ENCODE measurements at regions not wholly inside any gene's neighbourhood (a gene's known extent, or its start where the extent isn't known, plus 50 kb on each side); places are given as distances from the start of the nearest gene placed in this dataset.

- Histone ChIP-seq H3K9ac (ENCODE audit: insufficient read depth, low read depth, low read length) (no peak overlapping the region), H3K4me3 (replicated peaks in 1 of 3; ENCODE audit: insufficient read depth in 1 of 3, low read depth in 2 of 3, low read length in 3 of 3) (no peak overlapping the region), H3K4me1 (ENCODE audit: insufficient read depth, low read length) (no peaks in the 10 kb centered on the region), H4K20me1 (ENCODE audit: insufficient read depth, low read length) (no peaks in the 10 kb centered on the region), H3K36me3 (replicated peaks in 1 of 2; ENCODE audit: control insufficient read depth in 1 of 2, insufficient read depth in 2 of 2, low read length in 2 of 2) (no peaks in the 10 kb centered on the region), H3K27ac (ENCODE audit: extremely low read length, insufficient read depth, low read length) (no peak overlapping the region), H3K27me3 (ENCODE audit: control insufficient read depth in 1 of 2, insufficient read depth in 2 of 2, low read length in 2 of 2) (peaks cover 3 to 54% of the 10 kb centered on the region in 2 experiments; a peak in 4 of 5 replicates), H3K79me2 (ENCODE audit: insufficient read depth, low read length) (no peaks in the 10 kb centered on the region), H2AFZ (ENCODE audit: low read length) (no peak overlapping the region), H3K4me2 (ENCODE audit: low read depth, low read length) (no peak overlapping the region), H3K9me3 (ENCODE audit: low read length) (no peaks in the 10 kb centered on the region)
- no peak for TF ChIP-seq ZNF124 (CRISPR knock-in tag; IDR thresholded peaks at IDR 0.05)
- no peak for TF ChIP-seq MAZ (IDR thresholded peaks at IDR 0.05; ENCODE audit: borderline replicate concordance, low read depth, low read length)
- no peak for TF ChIP-seq MAZ (CRISPR knock-in tag; IDR thresholded peaks at IDR 0.05; ENCODE audit: low read depth)
- TF ChIP-seq SOX13 (IDR thresholded peaks at IDR 0.05), result no peak
- TF ChIP-seq SOX13 (CRISPR knock-in tag; conservative IDR thresholded peaks at IDR 0.05 in 1 of 2, IDR thresholded peaks at IDR 0.05 in 1 of 2), result no peak
- TF ChIP-seq ZNF629 (CRISPR knock-in tag; conservative IDR thresholded peaks at IDR 0.05), result no peak
- TF ChIP-seq RFXANK (CRISPR knock-in tag; IDR thresholded peaks at IDR 0.05), result no peak
- no peak for TF ChIP-seq ZNF382 (CRISPR knock-in tag; IDR thresholded peaks at IDR 0.05; ENCODE audit: borderline replicate concordance)
- no peak for TF ChIP-seq EP300 (IDR thresholded peaks at IDR 0.05; ENCODE audit: low read depth in 2 of 2, low read length in 2 of 2)
- no peak for TF ChIP-seq EP300 (CRISPR knock-in tag; IDR thresholded peaks at IDR 0.05; ENCODE audit: borderline replicate concordance)
- TF ChIP-seq PLRG1 (conservative IDR thresholded peaks at IDR 0.05), result no peak
- no peak for TF ChIP-seq ZNF276 (CRISPR knock-in tag; IDR thresholded peaks at IDR 0.05; ENCODE audit: low read depth)
- TF ChIP-seq PRDM4 (CRISPR knock-in tag; IDR thresholded peaks at IDR 0.05; ENCODE audit: borderline replicate concordance), result no peak
- TF ChIP-seq ZNF597 (CRISPR knock-in tag; IDR thresholded peaks at IDR 0.05), result no peak
- no peak for TF ChIP-seq ZNF703 (CRISPR knock-in tag; IDR thresholded peaks at IDR 0.05; ENCODE audit: borderline replicate concordance)
- no peak for TF ChIP-seq ZKSCAN1 (IDR thresholded peaks at IDR 0.05; ENCODE audit: low read length)
- no peak for TF ChIP-seq KDM6A (CRISPR knock-in tag; IDR thresholded peaks at IDR 0.05; ENCODE audit: low read depth)
- TF ChIP-seq ISX (CRISPR knock-in tag; conservative IDR thresholded peaks at IDR 0.05), result no peak
- TF ChIP-seq CREM (IDR thresholded peaks at IDR 0.05), result no peak
- no peak for TF ChIP-seq CREM (CRISPR knock-in tag; IDR thresholded peaks at IDR 0.05)
- TF ChIP-seq SNAPC5 (CRISPR knock-in tag; IDR thresholded peaks at IDR 0.05; ENCODE audit: borderline replicate concordance), result no peak
- FAIRE-seq (no peak), ATAC-seq (no peak), DNase-seq (ENCODE audit: low spot score) (no peak)
- CTCF ChIA-PET (ENCODE audit: low intra/inter-chr PET ratio, low total read pairs), result no interaction called here
- intact Hi-C loops (cut with micrococcal nuclease; ENCODE audit: unreplicated experiment), result no loop called here
- BruUV-seq (replicated peaks), result no TSS peak
- WGBS (ENCODE audit: low lambda C conversion rate), result 54% methylated on average over 12 of the region's 12 CpGs
- POLR2A ChIA-PET, result no interaction called here
- in situ Hi-C loops (cut with HindIII; ENCODE audit: extremely low pct_ligation_motif_present, low pct_unique_long_range_greater_than_20kb), result no loop called here
Observed at GRCh38 chr2:120976501-120977307, 241.0 kb downstream of the GLI2 start.

Data from HepG2 (cell line).